Uterus (tissue), 3 donors: ENCODE measurements at regions not wholly inside any gene's neighbourhood (a gene's known extent, or its start where the extent isn't known, plus 50 kb on each side); places are given as distances from the start of the nearest gene placed in this dataset.

Experiments
- DNase-seq, 2 donors: peaks; one replicate each; pipeline ENCODE4 v3.0.0-alpha.2; 2019 to 2020
- H3K27ac ChIP-seq, 2 donors: fragments of 200-600 bp; sonication (generic); 1 replicate in 1 of 2; 2 replicates in 1 of 2; pipeline ENCODE4 v1.5.1; 2016 to 2018
- H3K27me3 ChIP-seq, 2 donors: fragments of 200-600 bp; sonication (generic); one replicate each; pipeline ENCODE4 v1.5.1; 2018 to 2019; ENCODE audit warnings: control low read depth in 1 of 2
- H3K36me3 ChIP-seq, 2 donors: fragments of 200-600 bp; sonication (generic); one replicate each; pipeline ENCODE4 v1.5.1; 2019; ENCODE audit warnings: control low read depth in 1 of 2
- H3K4me1 ChIP-seq, 2 donors: fragments of 200-600 bp; sonication (generic); one replicate each; pipeline ENCODE4 v1.5.1; 2018 to 2019; ENCODE audit warnings: control low read depth in 1 of 2
- H3K4me3 ChIP-seq, 2 donors: fragments of 200-600 bp; sonication (generic); 1 replicate in 1 of 2; 2 replicates in 1 of 2; pipeline ENCODE4 v1.5.1; 2018 to 2019; ENCODE audit warnings: mild to moderate bottlenecking in 1 of 2
- H3K9me3 ChIP-seq, 2 donors: fragments of 200-600 bp; sonication (generic); one replicate each; pipeline ENCODE4 v1.5.1; 2019; ENCODE audit warnings: control low read depth in 1 of 2
- CTCF ChIP-seq, 4 experiments: fragments of 200-600 bp in 2 of 4; fragments of 450-650 bp in 2 of 4; sonication (generic) in 2 of 4; IDR thresholded peaks; one replicate each; pipeline ENCODE4 v1.5.1; 2016 to 2019; ENCODE audit warnings: antibody characterized with exemption in 4 of 4, mild to moderate bottlenecking in 2 of 4, moderate library complexity in 1 of 4
- POLR2A ChIP-seq, 2 donors: fragments of 450-650 bp; IDR thresholded peaks; one replicate each; pipeline ENCODE4 v1.6.1; 2016; ENCODE audit warnings: antibody characterized with exemption in 2 of 2, mild to moderate bottlenecking in 1 of 2, moderate library complexity in 1 of 2
- intact Hi-C: fragments of 100-400 bp; cut with DNase I; formaldehyde crosslinking; loops from one replicate; pipeline ENCODE4 v1.15.1; 2023; ENCODE audit warnings: low total_unique reads
- donor health status: DM: yes; HTN: yes; CAD: no.

GRCh38 chr15:69749797-69750196 is 297.2 kb downstream of the RPLP1 start:
- Histone ChIP-seq H3K4me3 (no peak overlapping the region), H3K27me3 (no peaks in the 10 kb centered on the region), H3K9me3 (no peaks in the 10 kb centered on the region), H3K36me3 (no peaks in the 10 kb centered on the region), H3K4me1 (no peaks in the 10 kb centered on the region), H3K27ac (no peak overlapping the region)
- TF ChIP-seq POLR2A (IDR thresholded peaks at IDR 0.05), result no peak
- TF ChIP-seq CTCF (IDR thresholded peaks at IDR 0.05), result no peak
- no peak for DNase-seq
- intact Hi-C loops, result no loop called here

GRCh38 chr15:69750253-69750652 is 297.6 kb downstream of the RPLP1 start:
- Histone ChIP-seq H3K9me3 (no peaks in the 10 kb centered on the region), H3K27me3 (no peaks in the 10 kb centered on the region), H3K4me3 (no peak overlapping the region), H3K27ac (no peak overlapping the region), H3K36me3 (no peaks in the 10 kb centered on the region), H3K4me1 (no peaks in the 10 kb centered on the region)
- intact Hi-C loops, result no loop called here
- DNase-seq, result no peak
- TF ChIP-seq POLR2A (IDR thresholded peaks at IDR 0.05) (no peak), CTCF (IDR thresholded peaks at IDR 0.05) (no peak)

- Histone ChIP-seq H3K4me3 (no peak overlapping the region), H3K27ac (no peak overlapping the region), H3K9me3 (no peaks in the 10 kb centered on the region), H3K4me1 (no peaks in the 10 kb centered on the region), H3K36me3 (no peaks in the 10 kb centered on the region), H3K27me3 (no peaks in the 10 kb centered on the region)
- TF ChIP-seq POLR2A (IDR thresholded peaks at IDR 0.05) (no peak), CTCF (IDR thresholded peaks at IDR 0.05) (no peak)
- intact Hi-C loops, result no loop called here
- no peak for DNase-seq
Measured at GRCh38 chr15:69751147-69751546, 298.5 kb downstream of the RPLP1 start.

GRCh38 chr15:69751566-69751965 is 298.9 kb downstream of the RPLP1 start:
- TF ChIP-seq CTCF (IDR thresholded peaks at IDR 0.05) (no peak), POLR2A (IDR thresholded peaks at IDR 0.05) (no peak)
- no peak for DNase-seq
- H3K4me3 ChIP-seq, result no peak overlapping the region
- no peak overlapping the region for H3K27ac ChIP-seq
- no peaks in the 10 kb centered on the region for H3K27me3 ChIP-seq
- no peaks in the 10 kb centered on the region for H3K4me1 ChIP-seq
- no peaks in the 10 kb centered on the region for H3K9me3 ChIP-seq
- no peaks in the 10 kb centered on the region for H3K36me3 ChIP-seq
- intact Hi-C loops, result no loop called here

GRCh38 chr15:69753867-69754266 is 301.2 kb downstream of the RPLP1 start:
- Histone ChIP-seq H3K27me3 (no peaks in the 10 kb centered on the region), H3K36me3 (no peaks in the 10 kb centered on the region), H3K27ac (no peak overlapping the region), H3K4me1 (no peaks in the 10 kb centered on the region), H3K4me3 (no peak overlapping the region), H3K9me3 (no peaks in the 10 kb centered on the region)
- no peak for DNase-seq
- intact Hi-C loops, result no loop called here
- no peak for TF ChIP-seq POLR2A (IDR thresholded peaks at IDR 0.05)
- no peak for TF ChIP-seq CTCF (IDR thresholded peaks at IDR 0.05)
